ENCODE measurements at regions not wholly inside any gene's neighbourhood (a gene's known extent, or its start where the extent isn't known, plus 50 kb on each side); places are given as distances from the start of the nearest gene placed in this dataset.

- DNase-seq (ENCODE audit: low read depth), result no peak
- TF ChIP-seq MYC (IDR thresholded peaks at IDR 0.05; ENCODE audit: low read depth, low read length) (no peak), POLR2A (IDR thresholded peaks at IDR 0.05; ENCODE audit: extremely low read depth, insufficient read length) (no peak), MAX (IDR thresholded peaks at IDR 0.05; ENCODE audit: low read depth, low read length) (no peak)
- TF ChIP-seq, protein P1, sequence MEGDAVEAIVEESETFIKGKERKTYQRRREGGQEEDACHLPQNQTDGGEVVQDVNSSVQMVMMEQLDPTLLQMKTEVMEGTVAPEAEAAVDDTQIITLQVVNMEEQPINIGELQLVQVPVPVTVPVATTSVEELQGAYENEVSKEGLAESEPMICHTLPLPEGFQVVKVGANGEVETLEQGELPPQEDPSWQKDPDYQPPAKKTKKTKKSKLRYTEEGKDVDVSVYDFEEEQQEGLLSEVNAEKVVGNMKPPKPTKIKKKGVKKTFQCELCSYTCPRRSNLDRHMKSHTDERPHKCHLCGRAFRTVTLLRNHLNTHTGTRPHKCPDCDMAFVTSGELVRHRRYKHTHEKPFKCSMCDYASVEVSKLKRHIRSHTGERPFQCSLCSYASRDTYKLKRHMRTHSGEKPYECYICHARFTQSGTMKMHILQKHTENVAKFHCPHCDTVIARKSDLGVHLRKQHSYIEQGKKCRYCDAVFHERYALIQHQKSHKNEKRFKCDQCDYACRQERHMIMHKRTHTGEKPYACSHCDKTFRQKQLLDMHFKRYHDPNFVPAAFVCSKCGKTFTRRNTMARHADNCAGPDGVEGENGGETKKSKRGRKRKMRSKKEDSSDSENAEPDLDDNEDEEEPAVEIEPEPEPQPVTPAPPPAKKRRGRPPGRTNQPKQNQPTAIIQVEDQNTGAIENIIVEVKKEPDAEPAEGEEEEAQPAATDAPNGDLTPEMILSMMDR (IDR thresholded peaks at IDR 0.05; ENCODE audit: low read depth, low read length), result no peak
- H3K4me3 ChIP-seq (ENCODE audit: low read depth, low read length), result no peak overlapping the region
Measured at GRCh38 chr11:109526061-109526460, 104.1 kb downstream of the C11orf87 start.

- no peak for TF ChIP-seq MYC (IDR thresholded peaks at IDR 0.05; ENCODE audit: low read depth, low read length)
- TF ChIP-seq, protein P1 (IDR thresholded peaks at IDR 0.05; ENCODE audit: low read depth, low read length), result no peak
- TF ChIP-seq MAX (IDR thresholded peaks at IDR 0.05; ENCODE audit: low read depth, low read length), result no peak
- TF ChIP-seq POLR2A (IDR thresholded peaks at IDR 0.05; ENCODE audit: extremely low read depth, insufficient read length), result no peak
- no peak overlapping the region for H3K4me3 ChIP-seq (ENCODE audit: low read depth, low read length)
- no peak for DNase-seq (ENCODE audit: low read depth)
Measured at GRCh38 chr11:109526931-109527330, 104.9 kb downstream of the C11orf87 start.

- H3K4me3 ChIP-seq (ENCODE audit: low read depth, low read length), result no peak overlapping the region
- TF ChIP-seq POLR2A (IDR thresholded peaks at IDR 0.05; ENCODE audit: extremely low read depth, insufficient read length), result no peak
- TF ChIP-seq, protein P1 (IDR thresholded peaks at IDR 0.05; ENCODE audit: low read depth, low read length), result no peak
- no peak for TF ChIP-seq MYC (IDR thresholded peaks at IDR 0.05; ENCODE audit: low read depth, low read length)
- no peak for TF ChIP-seq MAX (IDR thresholded peaks at IDR 0.05; ENCODE audit: low read depth, low read length)
- DNase-seq (ENCODE audit: low read depth), result no peak
Measured at GRCh38 chr11:109527496-109527895, 105.5 kb downstream of the C11orf87 start.

DNA sequence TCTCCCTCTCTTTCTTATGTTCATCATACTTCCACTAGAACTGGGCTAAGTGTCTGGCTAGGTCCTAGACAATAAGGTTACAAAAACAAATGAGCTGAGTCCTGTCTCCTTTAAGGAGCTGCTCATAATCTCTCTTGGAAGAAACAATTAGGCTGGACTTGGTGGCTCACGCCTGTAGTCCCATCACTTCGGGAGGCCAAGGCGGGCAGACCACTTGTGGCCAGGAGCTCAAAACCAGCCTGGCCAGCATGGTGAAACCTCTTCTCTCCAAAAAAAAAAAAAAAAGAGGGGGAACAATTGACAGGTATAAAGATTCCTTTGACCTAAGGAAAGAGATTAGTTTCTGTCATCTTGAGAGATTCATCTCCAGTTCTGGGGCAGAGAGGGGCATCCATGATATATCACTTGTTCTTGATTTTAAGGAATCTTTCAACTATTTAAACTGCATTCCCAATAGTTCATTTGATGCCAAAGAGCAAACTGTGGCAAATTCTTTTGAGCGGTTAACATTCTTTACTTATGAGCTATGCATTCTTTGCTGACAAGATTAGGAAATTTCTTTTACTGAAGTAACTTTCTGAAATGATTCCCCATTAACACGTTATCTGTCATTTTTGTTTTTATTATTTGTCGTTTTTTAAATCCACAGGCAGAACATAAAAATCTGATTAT, 125.5 kb downstream of the C11orf87 start:
- DNase-seq (ENCODE audit: low read depth), result no peak
- H3K4me3 ChIP-seq (ENCODE audit: low read depth, low read length), result no peak overlapping the region
- TF ChIP-seq MYC (IDR thresholded peaks at IDR 0.05; ENCODE audit: low read depth, low read length) (no peak), MAX (IDR thresholded peaks at IDR 0.05; ENCODE audit: low read depth, low read length) (no peak), POLR2A (IDR thresholded peaks at IDR 0.05; ENCODE audit: extremely low read depth, insufficient read length) (no peak)
- TF ChIP-seq, protein P1 (IDR thresholded peaks at IDR 0.05; ENCODE audit: low read depth, low read length), result no peak

- TF ChIP-seq MAX (IDR thresholded peaks at IDR 0.05; ENCODE audit: low read depth, low read length) (no peak), MYC (IDR thresholded peaks at IDR 0.05; ENCODE audit: low read depth, low read length) (no peak), POLR2A (IDR thresholded peaks at IDR 0.05; ENCODE audit: extremely low read depth, insufficient read length) (no peak)
- TF ChIP-seq, protein P1 (IDR thresholded peaks at IDR 0.05; ENCODE audit: low read depth, low read length), result no peak
- H3K4me3 ChIP-seq (ENCODE audit: low read depth, low read length), result no peak overlapping the region
- no peak for DNase-seq (ENCODE audit: low read depth)
Measured at GRCh38 chr11:109552376-109552775, 130.4 kb downstream of the C11orf87 start.
